Stimulated activated memory B cell treated with anti-CD40 and anti-IgM and Interleukin-4, amounts not matched to agents 10 μg/mL and 1 μg/mL and 100 μg/mL, for 72 hours (primary cell): ENCODE measurements at regions not wholly inside any gene's neighbourhood (a gene's known extent, or its start where the extent isn't known, plus 50 kb on each side); places are given as distances from the start of the nearest gene placed in this dataset.

Experiments used
- ATAC-seq: fragments of 150-1000 bp; cut with Tn5 transposase; 2 replicates; pipeline ENCODE4 v1.10.0; 2021
- H3K27ac Mint-ChIP-seq: one replicate; pipeline ENCODE4 v1.8.0; 2022; ENCODE audit warnings: mild to moderate bottlenecking, mixed read lengths
- H3K27me3 Mint-ChIP-seq: one replicate; pipeline ENCODE4 v1.8.0; 2022; ENCODE audit warnings: mixed read lengths
- H3K36me3 Mint-ChIP-seq: one replicate; pipeline ENCODE4 v1.8.0; 2022; ENCODE audit warnings: mixed read lengths
- H3K4me1 Mint-ChIP-seq: one replicate; pipeline ENCODE4 v1.8.0; 2022; ENCODE audit warnings: mixed read lengths
- H3K4me3 Mint-ChIP-seq: one replicate; pipeline ENCODE4 v1.8.0; 2022; ENCODE audit warnings: mild to moderate bottlenecking, moderate library complexity, mixed read lengths
- H3K9me3 Mint-ChIP-seq: one replicate; pipeline ENCODE4 v1.8.0; 2022; ENCODE audit warnings: mixed read lengths

- ATAC-seq: no peak
- H3K36me3 Mint-ChIP-seq: no peaks in the 10 kb centered on the region
- H3K4me3 Mint-ChIP-seq: no peak overlapping the region
- H3K27ac Mint-ChIP-seq: no peak overlapping the region
- H3K27me3 Mint-ChIP-seq: peaks cover 27% of the 10 kb centered on the region
- H3K9me3 Mint-ChIP-seq: peaks cover 4% of the 10 kb centered on the region
- H3K4me1 Mint-ChIP-seq: peaks cover 12% of the 10 kb centered on the region
These were observed 148.4 kb upstream of the LRFN2 start for GRCh38 chr6:40735521-40735920.

DNA sequence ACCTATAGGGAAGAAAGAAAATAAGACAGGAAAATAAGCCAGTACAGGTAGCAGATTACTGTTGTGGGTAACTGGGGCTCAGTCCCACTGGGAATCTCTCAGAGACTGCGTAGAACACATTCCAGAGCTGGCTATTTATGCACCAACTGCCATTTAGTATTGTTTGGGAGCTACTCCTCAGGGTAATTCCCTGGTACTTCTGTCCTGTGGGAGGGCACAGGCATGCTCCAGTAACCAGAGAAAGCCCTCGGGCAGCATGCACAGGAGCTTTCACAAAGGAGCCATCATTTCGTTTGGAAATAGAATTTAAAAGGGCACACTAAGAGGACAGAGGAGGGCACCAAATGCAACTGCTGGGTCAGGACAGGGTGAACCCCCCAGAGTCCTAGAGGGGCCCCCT lies 148.0 kb upstream of the LRFN2 start:
- Mint-ChIP-seq H3K9me3 (peaks cover 4% of the 10 kb centered on the region), H3K36me3 (no peaks in the 10 kb centered on the region), H3K4me3 (no peak overlapping the region), H3K4me1 (peaks cover 12% of the 10 kb centered on the region), H3K27ac (no peak overlapping the region), H3K27me3 (peaks cover 31% of the 10 kb centered on the region)
- ATAC-seq: no peak

GRCh38 chr6:40734607-40735006 lies 147.4 kb upstream of the LRFN2 start:
- no peak for ATAC-seq
- Mint-ChIP-seq H3K4me3 (no peak overlapping the region), H3K4me1 (peaks cover 12% of the 10 kb centered on the region), H3K9me3 (peaks cover 4% of the 10 kb centered on the region), H3K36me3 (no peaks in the 10 kb centered on the region), H3K27ac (no peak overlapping the region), H3K27me3 (peaks cover 36% of the 10 kb centered on the region)

DNA sequence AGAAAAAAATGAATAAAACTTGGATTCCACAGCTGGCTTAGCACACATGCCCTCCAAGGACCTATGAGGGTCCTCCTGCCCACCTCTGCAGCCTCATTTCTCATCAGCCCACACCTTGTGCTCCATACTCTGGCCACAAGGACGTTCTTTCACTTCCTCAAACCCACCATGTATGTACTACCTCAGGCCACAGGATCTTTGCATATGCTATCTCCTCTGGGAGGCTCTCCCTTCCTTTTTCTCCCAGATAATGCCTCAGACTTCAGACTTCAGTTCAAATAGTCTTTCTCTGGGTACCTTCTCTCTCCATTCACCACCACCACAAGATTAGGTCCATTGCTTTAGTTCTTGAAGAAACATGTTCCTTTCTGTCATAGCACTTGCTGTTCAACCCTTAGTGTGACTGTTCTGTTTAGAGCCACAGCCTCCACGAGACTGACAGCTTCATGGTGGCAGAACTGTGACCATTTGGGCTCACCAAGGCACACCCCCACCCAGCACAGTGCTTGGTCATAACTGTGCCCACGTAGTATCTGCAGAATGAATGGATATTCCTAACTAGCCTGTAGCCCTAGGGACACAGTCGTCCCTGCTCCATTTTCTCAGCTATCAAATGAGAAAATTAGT lies 146.7 kb upstream of the LRFN2 start:
- H3K4me1 Mint-ChIP-seq: peaks cover 12% of the 10 kb centered on the region
- ATAC-seq: peak; percentile 67
- H3K9me3 Mint-ChIP-seq: peaks cover 4% of the 10 kb centered on the region
- H3K36me3 Mint-ChIP-seq: no peaks in the 10 kb centered on the region
- H3K27me3 Mint-ChIP-seq: peaks cover 36% of the 10 kb centered on the region
- no peak overlapping the region for H3K4me3 Mint-ChIP-seq
- H3K27ac Mint-ChIP-seq: no peak overlapping the region

DNA sequence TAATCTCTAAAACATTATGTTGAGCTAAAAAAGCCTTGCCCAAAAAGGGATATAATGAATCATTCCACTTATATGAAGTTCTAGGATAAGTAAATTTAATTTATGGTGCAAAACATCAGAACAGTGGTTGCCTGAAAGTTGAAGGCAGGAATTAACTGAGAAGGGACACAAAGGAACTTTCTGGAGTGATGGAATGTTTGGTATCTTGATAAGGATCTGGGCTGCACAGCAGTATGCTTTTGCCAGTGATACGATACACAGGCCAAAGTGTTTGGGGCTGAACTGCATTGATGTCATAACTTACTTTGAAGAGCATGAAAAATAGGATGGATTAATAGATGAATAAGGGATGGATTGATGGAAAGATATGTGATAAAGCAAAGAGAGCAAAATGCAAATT lies 146.1 kb upstream of the LRFN2 start:
- Mint-ChIP-seq H3K27ac (no peak overlapping the region), H3K4me1 (peaks cover 12% of the 10 kb centered on the region), H3K9me3 (peaks cover 4% of the 10 kb centered on the region), H3K36me3 (no peaks in the 10 kb centered on the region), H3K27me3 (peaks cover 32% of the 10 kb centered on the region), H3K4me3 (no peak overlapping the region)
- ATAC-seq: no peak

- Mint-ChIP-seq H3K4me1 (peaks cover 12% of the 10 kb centered on the region), H3K36me3 (no peaks in the 10 kb centered on the region), H3K27me3 (peaks cover 28% of the 10 kb centered on the region), H3K27ac (no peak overlapping the region), H3K4me3 (no peak overlapping the region), H3K9me3 (peaks cover 4% of the 10 kb centered on the region)
- ATAC-seq: no peak
These were observed 145.7 kb upstream of the LRFN2 start for GRCh38 chr6:40732878-40733277.

DNA sequence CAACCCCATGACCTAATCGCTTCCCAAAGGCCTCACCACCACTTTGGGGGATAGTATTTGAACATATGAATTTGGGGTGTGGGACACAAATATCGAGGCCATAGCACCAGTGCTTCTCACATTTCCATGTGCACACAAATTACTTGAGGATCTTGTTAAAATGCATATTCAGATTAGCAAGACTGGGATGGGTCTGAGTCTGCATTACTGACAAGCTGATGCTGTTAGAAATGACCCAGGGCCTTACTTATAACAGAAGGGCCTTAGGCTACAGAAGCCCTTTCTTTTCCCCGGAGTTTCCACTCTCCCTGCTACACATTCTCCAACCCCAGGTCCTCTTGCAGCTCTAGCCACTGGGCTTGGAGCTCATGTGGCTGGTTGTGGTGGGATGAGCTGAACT lies 141.5 kb upstream of the LRFN2 start:
- ATAC-seq: no peak
- no peaks in the 10 kb centered on the region for H3K36me3 Mint-ChIP-seq
- H3K4me3 Mint-ChIP-seq: no peak overlapping the region
- peaks cover 6% of the 10 kb centered on the region for H3K4me1 Mint-ChIP-seq
- H3K27ac Mint-ChIP-seq: no peak overlapping the region
- peaks cover 9% of the 10 kb centered on the region for H3K27me3 Mint-ChIP-seq
- H3K9me3 Mint-ChIP-seq: no peaks in the 10 kb centered on the region

GRCh38 chr6:40727271-40727670 lies 140.1 kb upstream of the LRFN2 start:
- Mint-ChIP-seq H3K36me3 (no peaks in the 10 kb centered on the region), H3K4me1 (no peaks in the 10 kb centered on the region), H3K27me3 (peaks cover 9% of the 10 kb centered on the region), H3K4me3 (no peak overlapping the region), H3K27ac (no peak overlapping the region), H3K9me3 (no peaks in the 10 kb centered on the region)
- ATAC-seq: no peak

DNA sequence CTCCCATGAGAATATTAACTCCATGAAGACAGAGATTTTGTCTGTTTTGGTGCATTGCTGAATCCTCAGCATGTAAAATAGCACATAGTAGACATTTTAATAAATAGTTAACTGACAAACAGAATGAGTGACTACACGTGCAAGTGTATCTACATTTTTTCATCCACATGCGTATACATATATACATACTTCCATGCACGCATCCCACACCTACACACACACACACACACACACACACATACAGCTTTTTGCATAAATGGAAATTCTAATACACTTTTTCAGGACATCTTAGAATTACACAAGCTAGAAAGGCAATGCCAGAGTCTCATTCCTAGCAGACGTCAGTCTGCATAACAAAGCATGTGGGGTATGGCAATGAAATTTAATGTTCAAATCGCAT lies 139.7 kb upstream of the LRFN2 start:
- Mint-ChIP-seq H3K4me3 (no peak overlapping the region), H3K9me3 (no peaks in the 10 kb centered on the region), H3K36me3 (no peaks in the 10 kb centered on the region), H3K27ac (no peak overlapping the region), H3K4me1 (no peaks in the 10 kb centered on the region), H3K27me3 (peaks cover 9% of the 10 kb centered on the region)
- no peak for ATAC-seq

DNA sequence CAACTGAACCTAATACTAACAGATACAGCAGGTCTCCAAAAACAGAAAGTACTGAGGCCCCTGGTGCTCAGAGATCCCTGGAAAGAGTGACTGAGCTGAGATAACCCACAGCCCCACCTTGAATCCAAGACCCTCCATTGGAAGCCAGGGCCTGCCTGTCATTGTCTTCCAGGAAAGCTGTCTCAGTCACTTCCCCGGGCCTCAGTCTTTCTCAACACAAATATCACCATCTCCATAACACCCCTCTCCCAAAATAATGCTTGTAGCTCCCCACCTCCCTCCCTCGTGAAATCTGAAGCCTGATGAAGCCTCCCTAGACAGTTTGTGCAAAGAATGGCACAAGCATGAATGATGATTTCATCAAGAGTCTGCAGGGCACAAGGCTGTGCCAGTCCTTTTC lies 138.2 kb upstream of the LRFN2 start:
- peaks cover 8% of the 10 kb centered on the region for H3K27me3 Mint-ChIP-seq
- H3K36me3 Mint-ChIP-seq: no peaks in the 10 kb centered on the region
- no peaks in the 10 kb centered on the region for H3K9me3 Mint-ChIP-seq
- no peak for ATAC-seq
- H3K4me3 Mint-ChIP-seq: no peak overlapping the region
- H3K4me1 Mint-ChIP-seq: peaks cover 4% of the 10 kb centered on the region
- H3K27ac Mint-ChIP-seq: no peak overlapping the region

DNA sequence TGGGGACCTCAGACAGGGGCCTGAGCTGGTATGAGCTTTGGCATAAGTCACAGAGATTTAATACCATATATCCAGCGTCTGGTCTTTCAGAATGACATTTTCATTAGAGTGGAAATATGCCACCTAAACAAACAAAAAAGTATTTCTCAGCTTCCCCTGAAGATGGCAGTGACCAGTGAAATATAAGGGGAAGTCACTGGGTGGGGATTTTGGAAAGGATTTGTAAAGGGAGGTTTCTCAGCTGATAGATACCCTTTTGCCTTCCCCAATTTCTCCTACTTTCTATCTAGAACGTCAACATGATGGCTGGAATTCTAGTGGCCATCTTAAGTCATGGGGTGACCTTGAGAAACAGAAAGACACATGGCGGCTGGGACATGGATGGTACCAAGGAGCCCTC lies 137.7 kb upstream of the LRFN2 start:
- H3K9me3 Mint-ChIP-seq: no peaks in the 10 kb centered on the region
- ATAC-seq: no peak
- H3K4me3 Mint-ChIP-seq: no peak overlapping the region
- peaks cover 2% of the 10 kb centered on the region for H3K27me3 Mint-ChIP-seq
- H3K36me3 Mint-ChIP-seq: no peaks in the 10 kb centered on the region
- H3K4me1 Mint-ChIP-seq: peaks cover 9% of the 10 kb centered on the region
- H3K27ac Mint-ChIP-seq: no peak overlapping the region

DNA sequence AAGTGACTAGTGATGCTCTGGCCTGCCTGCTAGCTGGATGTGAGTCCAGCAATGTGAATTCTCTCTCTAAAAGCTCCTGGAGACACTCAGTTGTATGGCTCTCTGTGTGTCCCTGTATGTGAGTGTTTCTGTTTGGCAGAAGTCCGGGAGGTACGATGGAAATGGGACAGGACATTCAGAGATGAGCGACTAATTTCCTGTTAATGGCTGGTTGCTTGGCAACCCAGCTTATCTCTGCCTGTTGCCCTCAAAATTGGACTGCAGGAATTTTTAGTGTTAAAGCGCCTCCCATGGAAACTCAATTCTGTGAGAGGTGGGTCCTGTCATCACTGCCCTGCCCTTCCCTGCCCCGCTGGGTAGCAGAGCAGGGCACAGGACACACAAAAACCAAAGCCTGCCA lies 136.8 kb upstream of the LRFN2 start:
- H3K27ac Mint-ChIP-seq: no peak overlapping the region
- no peak for ATAC-seq
- no peaks in the 10 kb centered on the region for H3K36me3 Mint-ChIP-seq
- H3K4me1 Mint-ChIP-seq: peaks cover 19% of the 10 kb centered on the region
- no peaks in the 10 kb centered on the region for H3K27me3 Mint-ChIP-seq
- H3K9me3 Mint-ChIP-seq: no peaks in the 10 kb centered on the region
- H3K4me3 Mint-ChIP-seq: no peak overlapping the region

- Mint-ChIP-seq H3K9me3 (no peaks in the 10 kb centered on the region), H3K4me3 (no peak overlapping the region), H3K36me3 (no peaks in the 10 kb centered on the region), H3K27ac (no peak overlapping the region), H3K27me3 (no peaks in the 10 kb centered on the region), H3K4me1 (peaks cover 23% of the 10 kb centered on the region)
- no peak for ATAC-seq
These were observed 135.5 kb upstream of the LRFN2 start for GRCh38 chr6:40722553-40723258.

GRCh38 chr6:40722091-40722490 lies 134.9 kb upstream of the LRFN2 start:
- no peak for ATAC-seq
- Mint-ChIP-seq H3K4me3 (no peak overlapping the region), H3K27me3 (no peaks in the 10 kb centered on the region), H3K4me1 (peaks cover 23% of the 10 kb centered on the region), H3K9me3 (no peaks in the 10 kb centered on the region), H3K36me3 (no peaks in the 10 kb centered on the region), H3K27ac (no peak overlapping the region)

- no peaks in the 10 kb centered on the region for H3K9me3 Mint-ChIP-seq
- no peak overlapping the region for H3K4me3 Mint-ChIP-seq
- ATAC-seq: no peak
- H3K4me1 Mint-ChIP-seq: peaks cover 23% of the 10 kb centered on the region
- H3K27ac Mint-ChIP-seq: no peak overlapping the region
- H3K36me3 Mint-ChIP-seq: no peaks in the 10 kb centered on the region
- no peaks in the 10 kb centered on the region for H3K27me3 Mint-ChIP-seq
These were observed 134.2 kb upstream of the LRFN2 start for GRCh38 chr6:40721271-40721952.

DNA sequence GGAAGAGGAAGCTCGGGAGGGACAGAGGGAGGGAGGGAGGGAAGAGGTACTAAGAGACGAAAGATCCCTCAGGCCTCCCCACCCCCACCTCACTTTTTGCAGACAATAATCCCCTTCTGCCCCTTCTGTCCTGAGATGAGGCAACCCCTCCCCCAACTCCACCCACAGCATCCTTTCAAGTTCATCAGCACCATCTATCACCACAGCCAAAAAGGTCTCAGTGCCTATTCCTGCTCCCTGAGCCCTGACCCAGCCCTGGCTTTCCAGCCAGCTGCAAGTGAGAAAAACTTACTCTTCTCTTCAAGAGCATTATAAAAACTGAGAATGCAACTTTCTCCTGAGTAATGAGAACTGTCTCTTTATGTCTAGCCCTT lies 133.2 kb upstream of the LRFN2 start:
- no peaks in the 10 kb centered on the region for H3K36me3 Mint-ChIP-seq
- no peak for ATAC-seq
- H3K27ac Mint-ChIP-seq: peak overlapping the region; percentile 17
- H3K4me3 Mint-ChIP-seq: no peak overlapping the region
- H3K9me3 Mint-ChIP-seq: no peaks in the 10 kb centered on the region
- peaks cover 5% of the 10 kb centered on the region for H3K27me3 Mint-ChIP-seq
- H3K4me1 Mint-ChIP-seq: peaks cover 28% of the 10 kb centered on the region
